Fibroblast of villous mesenchyme (primary cell): ENCODE measurements at regions not wholly inside any gene's neighbourhood (a gene's known extent, or its start where the extent isn't known, plus 50 kb on each side); places are given as distances from the start of the nearest gene placed in this dataset.
A peak's percentile ranks its signal among the peaks of the same experiment; 100 is the strongest.

Experiments used
- DNase-seq: peaks from one replicate; pipeline ENCODE4 v3.0.0-alpha.2; 2010; ENCODE audit warnings: low read depth
- H3K4me3 ChIP-seq: 2 replicates; pipeline ENCODE4 v1.5.1; 2011; ENCODE audit warnings: low read depth, mild to moderate bottlenecking, low read length
- CTCF ChIP-seq: IDR thresholded peaks from 2 replicates; pipeline ENCODE4 v1.5.1; 2012; ENCODE audit warnings: low read depth, mild to moderate bottlenecking, low read length; ENCODE audit not compliant: insufficient read depth

GRCh38 chr5:1975898-1976765 lies 93.4 kb upstream of the IRX4 start:
- no peak for TF ChIP-seq CTCF
- no peak overlapping the region for H3K4me3 ChIP-seq
- peak; percentile 10 for DNase-seq

GRCh38 chr5:1975406-1975715 lies 92.6 kb upstream of the IRX4 start:
- TF ChIP-seq CTCF, result no peak
- no peak for DNase-seq
- H3K4me3 ChIP-seq, result no peak overlapping the region

- no peak for TF ChIP-seq CTCF
- no peak for DNase-seq
- no peak overlapping the region for H3K4me3 ChIP-seq
These were observed 92.0 kb upstream of the IRX4 start for GRCh38 chr5:1974501-1975405.

GRCh38 chr5:1974081-1974480 lies 91.4 kb upstream of the IRX4 start:
- DNase-seq, result no peak
- no peak for TF ChIP-seq CTCF
- H3K4me3 ChIP-seq, result no peak overlapping the region

GRCh38 chr5:1973391-1974013 lies 90.8 kb upstream of the IRX4 start:
- H3K4me3 ChIP-seq, result no peak overlapping the region
- DNase-seq, result no peak
- no peak for TF ChIP-seq CTCF

GRCh38 chr5:1971944-1972343 lies 89.2 kb upstream of the IRX4 start:
- no peak overlapping the region for H3K4me3 ChIP-seq
- DNase-seq, result no peak
- TF ChIP-seq CTCF, result no peak
